ENCODE measurements at regions not wholly inside any gene's neighbourhood (a gene's known extent, or its start where the extent isn't known, plus 50 kb on each side); places are given as distances from the start of the nearest gene placed in this dataset.
A peak's percentile ranks its signal among the peaks of the same experiment; 100 is the strongest.
"Not testable (repeated sequence)": the region's sequence is repeated elsewhere in the genome, so short reads cannot be mapped to it uniquely, and the experiment has no call there.

GRCh38 chr5:101292199-101292598, 389.1 kb upstream of the ST8SIA4 start:
- ATAC-seq (replicated peaks in 6 of 8), result no peak
- Histone ChIP-seq H3K4me3 (no peak overlapping the region), H3K27ac (no peak overlapping the region), H3K4me1 (replicated peaks in 1 of 2) (peaks cover 0 to 4% of the 10 kb centered on the region in 2 donors)
- in situ Hi-C loops (cut with MboI; ENCODE audit: low pct_unique_long_range_greater_than_20kb in 2 of 9, low sequenced_read_pairs in 9 of 9, unreplicated experiment in 9 of 9), result no loop called here
- WGBS, 10 experiments, result 0 to 100% (median 78%) methylated on average over 1 to 2 of the region's 2 CpGs

DNA sequence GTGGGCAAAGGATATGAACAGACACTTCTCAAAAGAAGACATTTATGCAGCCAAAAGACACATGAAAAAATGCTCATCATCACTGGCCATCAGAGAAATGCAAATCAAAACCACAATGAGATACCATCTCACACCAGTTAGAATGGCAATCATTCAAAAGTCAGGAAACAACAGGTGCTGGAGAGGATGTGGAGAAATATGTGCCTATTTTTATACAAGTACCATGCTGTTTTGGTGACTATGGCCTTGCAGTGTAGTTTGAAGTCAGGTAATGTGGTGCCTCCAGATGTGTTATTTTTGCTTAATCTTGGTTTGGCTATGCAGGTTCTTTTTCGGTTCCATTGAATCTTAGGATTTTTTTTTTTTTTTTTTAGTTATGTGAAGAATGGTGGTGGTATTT, 387.7 kb upstream of the ST8SIA4 start:
- H3K4me1 ChIP-seq (replicated peaks in 1 of 2); H3K4me3 ChIP-seq; in situ Hi-C loops (cut with MboI; ENCODE audit: low pct_unique_long_range_greater_than_20kb in 2 of 9, low sequenced_read_pairs in 9 of 9, unreplicated experiment in 9 of 9); ATAC-seq (replicated peaks in 6 of 8); H3K27ac ChIP-seq: not testable (repeated sequence)
- 0 to 100% (median 71%) methylated on average over 1 of the region's 1 CpG; no CpG with 5 or more reads in 2 of the 10 experiments for WGBS, 10 experiments

DNA sequence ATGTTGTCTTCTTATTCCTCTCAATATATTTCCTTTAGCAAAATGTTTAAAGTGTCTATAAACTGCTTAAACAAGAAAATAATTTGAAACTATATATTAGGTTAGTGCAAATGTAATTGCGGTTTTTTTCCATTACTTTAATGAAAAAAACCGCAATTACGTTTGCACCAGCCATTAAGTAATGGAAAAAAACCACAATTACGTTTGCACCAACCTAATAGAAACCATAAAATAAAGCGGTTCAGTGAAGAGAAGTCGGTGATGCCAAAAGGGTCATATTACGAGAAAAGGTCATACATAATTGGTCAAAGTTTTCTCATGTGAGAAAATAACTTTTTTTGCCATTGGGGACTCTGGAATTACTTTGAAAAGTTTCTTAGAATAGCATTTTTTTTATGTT, 385.6 kb upstream of the ST8SIA4 start:
- Histone ChIP-seq H3K27ac (no peak overlapping the region), H3K4me1 (replicated peaks in 1 of 2) (peaks cover 0 to 17% of the 10 kb centered on the region in 2 donors), H3K4me3 (no peak overlapping the region)
- WGBS, 10 experiments, result 13 to 97% (median 86%) methylated on average over 5 to 7 of the region's 7 CpGs
- ATAC-seq (replicated peaks in 6 of 8), result no peak
- in situ Hi-C loops (cut with MboI; ENCODE audit: low pct_unique_long_range_greater_than_20kb in 2 of 9, low sequenced_read_pairs in 9 of 9, unreplicated experiment in 9 of 9), result no loop called here

- WGBS, 10 experiments, result 0 to 67% (median 27%) methylated on average over 1 of the region's 1 CpG; no CpG with 5 or more reads in 3 of the 10 experiments
- in situ Hi-C loops (cut with MboI; ENCODE audit: low pct_unique_long_range_greater_than_20kb in 2 of 9, low sequenced_read_pairs in 9 of 9, unreplicated experiment in 9 of 9), result no loop called here
- Histone ChIP-seq H3K4me1 (replicated peaks in 1 of 2) (peaks cover 0 to 17% of the 10 kb centered on the region in 2 donors), H3K27ac (peak overlapping the region in 1 of 2 donors; percentile 27), H3K4me3 (no peak overlapping the region)
- ATAC-seq (replicated peaks in 6 of 8), result peak in 5 of 8 experiments; percentile 59 to 89 (median 68)
These were observed 381.8 kb upstream of the ST8SIA4 start for GRCh38 chr5:101284736-101285375.

- ATAC-seq (replicated peaks in 6 of 8); in situ Hi-C loops (cut with MboI; ENCODE audit: low pct_unique_long_range_greater_than_20kb in 2 of 9, low sequenced_read_pairs in 9 of 9, unreplicated experiment in 9 of 9); H3K4me3 ChIP-seq; H3K27ac ChIP-seq: not testable (repeated sequence)
- WGBS, 10 experiments, result 36 to 100% (median 95%) methylated on average over 1 to 3 of the region's 3 CpGs; no CpG with 5 or more reads in 7 of the 10 experiments
- peaks cover 0 to 17% of the 10 kb centered on the region in 2 donors for H3K4me1 ChIP-seq (replicated peaks in 1 of 2)
These were observed 380.9 kb upstream of the ST8SIA4 start for GRCh38 chr5:101283938-101284337.

DNA sequence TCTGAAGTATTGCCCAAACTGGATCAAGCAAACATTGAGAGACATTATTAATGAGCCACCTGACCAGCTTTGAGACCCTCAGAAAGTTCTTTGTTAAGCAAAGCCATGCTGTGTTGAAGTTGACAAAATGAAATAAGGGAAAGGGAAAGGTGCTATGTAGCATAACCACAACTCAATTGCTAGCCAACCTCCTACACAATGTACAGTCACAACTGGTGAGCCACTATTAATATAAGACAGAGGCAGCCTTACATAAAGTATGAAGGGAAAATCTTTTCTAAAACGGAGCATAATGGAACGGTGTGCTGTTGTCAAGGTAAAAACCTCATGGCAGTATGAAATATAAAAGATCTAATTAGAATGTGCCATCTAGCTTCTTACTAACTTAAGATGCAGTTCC, 375.8 kb upstream of the ST8SIA4 start:
- in situ Hi-C loops (cut with MboI; ENCODE audit: low pct_unique_long_range_greater_than_20kb in 2 of 9, low sequenced_read_pairs in 9 of 9, unreplicated experiment in 9 of 9), result no loop called here
- no peaks in the 10 kb centered on the region for H3K4me1 ChIP-seq (replicated peaks in 1 of 2)
- H3K4me3 ChIP-seq, result no peak overlapping the region
- no peak overlapping the region for H3K27ac ChIP-seq
- ATAC-seq (replicated peaks in 6 of 8), result no peak
- 30 to 100% (median 91%) methylated on average over 1 to 2 of the region's 2 CpGs; no CpG with 5 or more reads in 2 of the 10 experiments for WGBS, 10 experiments

GRCh38 chr5:101278011-101278687, 375.1 kb upstream of the ST8SIA4 start:
- in situ Hi-C loops (cut with MboI; ENCODE audit: low pct_unique_long_range_greater_than_20kb in 2 of 9, low sequenced_read_pairs in 9 of 9, unreplicated experiment in 9 of 9), result no loop called here
- 23 to 100% (median 76%) methylated on average over 2 to 4 of the region's 5 CpGs; no CpG with 5 or more reads in 1 of the 10 experiments for WGBS, 10 experiments
- no peak for ATAC-seq (replicated peaks in 6 of 8)
- Histone ChIP-seq H3K4me3 (no peak overlapping the region), H3K4me1 (replicated peaks in 1 of 2) (no peaks in the 10 kb centered on the region), H3K27ac (no peak overlapping the region)

DNA sequence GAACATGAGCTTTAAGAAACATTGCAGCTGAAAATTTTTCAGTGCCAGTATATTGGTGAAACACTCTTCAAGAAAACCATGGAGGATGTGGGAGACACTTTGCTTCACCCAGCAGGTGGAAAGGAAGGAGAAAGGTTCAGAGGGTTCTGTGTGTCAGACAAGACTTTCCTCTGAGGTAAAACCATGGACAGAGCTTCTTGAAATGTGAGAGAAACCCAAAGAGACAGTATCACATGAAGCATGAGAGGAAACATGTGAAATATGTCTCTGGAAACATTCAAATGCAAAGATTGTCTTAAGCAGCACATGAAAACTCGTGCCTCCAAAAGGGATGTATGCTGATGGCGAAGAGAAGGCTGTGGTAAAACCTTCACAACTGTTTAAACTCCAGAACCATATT, 368.9 kb upstream of the ST8SIA4 start:
- no peak for ATAC-seq (replicated peaks in 6 of 8)
- in situ Hi-C loops (cut with MboI; ENCODE audit: low pct_unique_long_range_greater_than_20kb in 2 of 9, low sequenced_read_pairs in 9 of 9, unreplicated experiment in 9 of 9), result no loop called here
- WGBS, 10 experiments, result 0 to 100% (median 75%) methylated on average over 1 to 2 of the region's 2 CpGs; no CpG with 5 or more reads in 1 of the 10 experiments
- no peak overlapping the region for H3K4me3 ChIP-seq
- no peak overlapping the region for H3K27ac ChIP-seq
- H3K4me1 ChIP-seq (replicated peaks in 1 of 2), result no peaks in the 10 kb centered on the region

- Histone ChIP-seq H3K27ac (no peak overlapping the region), H3K4me3 (no peak overlapping the region), H3K4me1 (replicated peaks in 1 of 2) (no peaks in the 10 kb centered on the region)
- WGBS, 10 experiments, result 0 to 100% (median 56%) methylated on average over 1 to 2 of the region's 2 CpGs; no CpG with 5 or more reads in 2 of the 10 experiments
- in situ Hi-C loops (cut with MboI; ENCODE audit: low pct_unique_long_range_greater_than_20kb in 2 of 9, low sequenced_read_pairs in 9 of 9, unreplicated experiment in 9 of 9), result no loop called here
- peak in 1 of 8 experiments; percentile 42 for ATAC-seq (replicated peaks in 6 of 8)
These were observed 368.3 kb upstream of the ST8SIA4 start for GRCh38 chr5:101271416-101271815.

DNA sequence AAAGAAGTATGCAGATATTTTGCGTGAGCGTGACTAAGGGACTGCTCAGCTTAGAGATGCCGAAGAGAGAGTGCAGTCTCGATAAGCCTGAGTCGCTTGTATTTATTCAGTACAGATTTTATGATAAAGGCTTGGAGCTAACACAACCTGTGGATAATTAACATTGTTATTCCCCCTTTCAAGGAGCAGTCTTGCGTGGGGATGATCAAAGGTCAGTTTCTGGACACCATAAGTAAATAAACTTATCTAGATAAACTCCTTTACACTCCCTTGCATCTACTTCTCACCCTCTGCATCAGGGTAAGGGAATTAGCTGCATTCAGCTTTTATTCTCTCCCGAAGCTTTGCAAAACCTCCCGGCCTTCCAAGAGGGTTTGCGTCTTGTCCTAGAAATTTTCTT, 357.8 kb upstream of the ST8SIA4 start:
- no peak for ATAC-seq (replicated peaks in 6 of 8)
- 30 to 100% (median 87%) methylated on average over 2 to 8 of the region's 9 CpGs; no CpG with 5 or more reads in 1 of the 10 experiments for WGBS, 10 experiments
- no peak overlapping the region for H3K4me3 ChIP-seq
- peaks cover 0 to 4% of the 10 kb centered on the region in 2 donors for H3K4me1 ChIP-seq (replicated peaks in 1 of 2)
- H3K27ac ChIP-seq, result no peak overlapping the region
- in situ Hi-C loops (cut with MboI; ENCODE audit: low pct_unique_long_range_greater_than_20kb in 2 of 9, low sequenced_read_pairs in 9 of 9, unreplicated experiment in 9 of 9), result no loop called here

DNA sequence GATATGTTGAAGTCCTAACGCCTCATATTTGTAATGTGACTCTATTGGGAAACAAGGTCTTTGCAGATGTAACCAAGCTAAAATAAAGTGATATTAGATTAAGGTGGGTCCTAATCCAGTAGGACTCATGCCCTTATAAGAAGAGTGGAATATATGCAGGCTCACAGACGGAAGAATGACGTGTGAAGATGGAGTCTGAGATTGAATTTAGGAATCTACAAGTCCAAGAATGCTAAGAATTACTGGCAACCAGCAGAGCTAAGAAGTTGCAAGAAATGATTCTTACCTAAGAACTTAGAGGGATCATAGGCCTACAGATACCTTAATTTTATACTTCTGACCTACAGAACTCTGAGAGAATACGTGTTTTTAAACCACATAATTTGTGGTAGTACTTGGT, 350.0 kb upstream of the ST8SIA4 start:
- Histone ChIP-seq H3K4me3 (no peak overlapping the region), H3K27ac (no peak overlapping the region), H3K4me1 (replicated peaks in 1 of 2) (no peaks in the 10 kb centered on the region)
- no peak for ATAC-seq (replicated peaks in 6 of 8)
- in situ Hi-C loops (cut with MboI; ENCODE audit: low pct_unique_long_range_greater_than_20kb in 2 of 9, low sequenced_read_pairs in 9 of 9, unreplicated experiment in 9 of 9), result no loop called here
- 0 to 100% (median 75%) methylated on average over 2 to 4 of the region's 4 CpGs; no CpG with 5 or more reads in 1 of the 10 experiments for WGBS, 10 experiments

GRCh38 chr5:101244621-101245020, 341.5 kb upstream of the ST8SIA4 start:
- in situ Hi-C loops (cut with MboI; ENCODE audit: low pct_unique_long_range_greater_than_20kb in 2 of 9, low sequenced_read_pairs in 9 of 9, unreplicated experiment in 9 of 9), result no loop called here
- ATAC-seq (replicated peaks in 6 of 8), result no peak
- 43 to 100% (median 95%) methylated on average over 1 of the region's 1 CpG; no CpG with 5 or more reads in 2 of the 10 experiments for WGBS, 10 experiments
- no peaks in the 10 kb centered on the region for H3K4me1 ChIP-seq (replicated peaks in 1 of 2)
- no peak overlapping the region for H3K4me3 ChIP-seq
- no peak overlapping the region for H3K27ac ChIP-seq

DNA sequence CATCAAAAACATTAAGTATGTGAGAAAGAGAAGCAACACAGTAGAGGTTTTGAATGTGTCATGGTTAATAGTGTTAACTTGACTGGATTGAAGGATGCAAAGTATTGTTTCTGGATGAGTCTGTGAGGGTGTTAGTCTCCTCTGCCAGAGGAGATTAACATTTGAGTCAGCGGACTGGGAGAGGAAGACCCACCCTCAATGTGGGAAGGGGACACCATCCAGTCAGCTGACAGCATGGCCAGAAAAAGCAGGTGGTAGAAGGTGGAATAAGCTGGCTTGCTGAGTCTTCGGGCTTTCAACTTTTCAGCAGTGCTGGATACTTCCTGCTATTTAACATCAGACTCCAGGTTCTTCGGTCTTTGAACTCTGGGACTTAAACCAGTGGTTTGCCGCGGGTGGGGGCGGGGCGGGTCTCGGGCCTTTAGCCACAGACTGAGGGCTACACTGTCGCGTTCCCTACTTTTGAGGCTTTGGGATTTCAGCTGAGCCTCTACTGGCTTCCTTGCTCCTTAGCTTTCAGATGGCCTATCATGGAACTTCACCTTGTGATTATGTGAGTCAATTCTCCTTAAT, 309.9 kb upstream of the ST8SIA4 start:
- Histone ChIP-seq H3K27ac (no peak overlapping the region), H3K4me1 (replicated peaks in 1 of 2) (peaks cover 0 to 3% of the 10 kb centered on the region in 2 donors)
- 0 to 100% (median 70%) methylated on average over 1 of the region's 10 CpGs; no CpG with 5 or more reads in 4 of the 10 experiments for WGBS, 10 experiments

More for the DNA sequence above, 309.9 kb upstream of the ST8SIA4 start:
- H3K4me3 ChIP-seq, result no peak overlapping the region
- ATAC-seq (replicated peaks in 6 of 8), result no peak
- in situ Hi-C loops (cut with MboI; ENCODE audit: low pct_unique_long_range_greater_than_20kb in 2 of 9, low sequenced_read_pairs in 9 of 9, unreplicated experiment in 9 of 9), result no loop called here
